ENCODE measurements at regions not wholly inside any gene's neighbourhood (a gene's known extent, or its start where the extent isn't known, plus 50 kb on each side); places are given as distances from the start of the nearest gene placed in this dataset.

DNA sequence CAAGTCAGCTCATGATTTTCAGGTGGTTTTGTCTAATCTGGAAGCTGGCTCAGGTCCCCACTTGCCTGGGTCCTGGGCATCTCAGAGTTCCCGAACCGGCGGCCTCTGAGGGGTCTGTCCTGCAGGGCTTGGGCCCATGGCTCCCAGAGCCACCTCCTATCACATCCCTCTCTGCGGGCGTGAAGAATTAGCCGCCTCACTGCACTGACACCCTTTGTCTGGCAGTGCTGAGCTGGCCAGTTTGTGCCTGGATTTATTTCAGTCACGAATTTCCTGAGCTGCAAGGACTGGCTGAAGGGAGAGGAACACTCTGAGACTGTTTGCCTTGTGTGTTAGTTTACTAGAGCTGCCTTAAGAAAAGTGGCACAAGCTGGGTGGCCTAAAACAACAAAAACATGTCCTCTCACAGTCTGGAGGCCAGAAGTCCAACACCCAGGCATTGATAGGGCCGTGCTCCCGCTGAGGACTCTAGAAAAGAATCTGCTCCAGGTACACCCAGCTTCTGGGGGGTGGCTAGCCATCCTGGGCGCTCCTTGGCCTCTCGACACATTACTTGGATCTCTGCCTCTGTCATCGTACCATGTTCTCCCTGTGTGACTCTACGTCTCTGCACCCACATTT is 217.5 kb upstream of the DYNLRB2 start:
- Mint-ChIP-seq H3K9me3 (peaks cover 3% of the 10 kb centered on the region), H3K27me3 (peaks cover 25% of the 10 kb centered on the region), H3K4me3 (no peak overlapping the region), H3K36me3 (ENCODE audit: low read depth) (no peaks in the 10 kb centered on the region), H3K27ac (no peak overlapping the region), H3K4me1 (no peaks in the 10 kb centered on the region)
- ATAC-seq (replicated peaks): no peak

DNA sequence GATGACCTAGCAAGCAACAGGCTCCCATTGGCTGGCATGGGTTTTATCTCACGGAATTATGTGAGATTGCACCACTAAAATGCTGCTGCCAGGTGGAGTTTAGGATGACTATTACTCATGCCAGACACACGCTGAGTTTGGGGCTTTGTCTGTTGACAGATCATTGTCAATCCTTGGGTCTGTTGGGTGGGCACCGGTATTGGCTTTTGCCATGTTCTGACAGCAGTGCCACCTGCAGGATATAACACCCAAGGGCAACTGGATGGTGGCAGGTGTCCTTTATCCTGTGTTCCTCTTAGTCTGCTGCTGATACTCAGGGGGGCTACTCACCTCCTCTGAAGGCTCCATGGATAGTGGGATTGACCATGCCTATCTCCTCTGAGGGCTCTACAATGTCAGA is 221.6 kb upstream of the DYNLRB2 start:
- Mint-ChIP-seq H3K9me3 (peaks cover 7% of the 10 kb centered on the region), H3K36me3 (ENCODE audit: low read depth) (no peaks in the 10 kb centered on the region), H3K27ac (no peak overlapping the region), H3K4me3 (no peak overlapping the region), H3K4me1 (no peaks in the 10 kb centered on the region), H3K27me3 (peaks cover 37% of the 10 kb centered on the region)
- no peak for ATAC-seq (replicated peaks)

DNA sequence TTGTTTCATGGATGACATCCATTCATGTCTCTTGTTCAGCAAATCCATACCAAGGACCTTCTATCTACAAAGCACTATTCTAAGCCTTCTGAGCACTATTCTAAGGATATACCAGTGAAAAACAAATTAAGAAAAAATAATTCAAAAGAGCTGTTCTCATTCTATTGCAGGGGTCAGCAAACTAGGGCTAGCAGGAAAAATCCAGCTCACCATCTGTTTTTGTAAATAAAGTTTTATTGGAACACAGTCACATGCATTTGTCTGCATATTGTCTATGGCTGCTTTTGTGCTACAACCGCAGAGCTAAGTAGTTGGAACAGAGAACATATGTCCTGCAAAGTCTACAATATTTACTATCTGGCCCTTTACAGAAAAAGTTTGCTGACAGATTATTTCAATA is 222.7 kb upstream of the DYNLRB2 start:
- no peaks in the 10 kb centered on the region for H3K4me1 Mint-ChIP-seq
- H3K4me3 Mint-ChIP-seq: no peak overlapping the region
- H3K9me3 Mint-ChIP-seq: peaks cover 7% of the 10 kb centered on the region
- peaks cover 41% of the 10 kb centered on the region for H3K27me3 Mint-ChIP-seq
- H3K27ac Mint-ChIP-seq: no peak overlapping the region
- no peak for ATAC-seq (replicated peaks)
- H3K36me3 Mint-ChIP-seq (ENCODE audit: low read depth): no peaks in the 10 kb centered on the region

DNA sequence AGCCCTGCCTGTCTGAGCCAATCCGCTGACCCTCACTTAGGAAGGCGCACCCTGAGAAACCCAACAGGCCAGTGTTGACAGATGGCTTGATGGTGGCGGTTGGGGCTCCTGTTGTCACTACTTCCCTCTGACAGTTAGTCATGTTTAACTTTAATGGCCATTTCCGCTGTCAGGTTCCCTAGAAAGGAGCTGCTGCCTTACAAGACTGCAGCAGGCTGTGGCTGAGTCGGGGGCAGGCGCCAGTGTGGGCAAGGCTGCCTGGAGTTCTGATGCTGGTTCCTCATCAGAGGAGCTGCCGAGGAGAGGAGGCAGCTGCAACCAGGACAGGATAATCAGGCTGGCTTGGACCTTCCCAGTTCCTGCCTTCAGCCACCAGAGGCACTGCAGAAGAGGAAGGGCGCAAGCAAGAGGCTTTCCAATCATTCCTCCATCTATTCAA is 223.2 kb upstream of the DYNLRB2 start:
- no peak for ATAC-seq (replicated peaks)
- H3K27ac Mint-ChIP-seq: no peak overlapping the region
- peaks cover 7% of the 10 kb centered on the region for H3K9me3 Mint-ChIP-seq
- H3K4me1 Mint-ChIP-seq: no peaks in the 10 kb centered on the region
- H3K36me3 Mint-ChIP-seq (ENCODE audit: low read depth): no peaks in the 10 kb centered on the region
- H3K27me3 Mint-ChIP-seq: peaks cover 43% of the 10 kb centered on the region
- no peak overlapping the region for H3K4me3 Mint-ChIP-seq

DNA sequence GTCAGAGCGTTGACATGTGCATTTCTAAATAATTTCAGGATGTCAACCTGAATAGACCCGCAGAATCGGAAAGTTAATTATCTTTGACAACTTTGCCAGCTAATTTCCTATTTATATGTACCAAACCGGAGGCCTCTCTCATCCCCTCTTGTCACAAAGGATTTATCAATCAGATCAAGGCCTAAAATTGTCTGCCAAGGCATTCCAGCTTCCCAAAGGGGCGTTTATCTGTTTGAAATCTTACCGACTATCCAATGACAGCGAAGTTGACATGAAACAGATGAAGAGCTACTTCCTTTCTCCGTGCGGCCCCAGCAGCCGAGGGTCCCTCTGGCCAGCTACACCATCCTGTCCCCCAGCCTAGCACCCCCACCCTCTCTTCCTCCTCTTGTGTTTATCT is 223.7 kb upstream of the DYNLRB2 start:
- Mint-ChIP-seq H3K4me3 (no peak overlapping the region), H3K27ac (no peak overlapping the region), H3K36me3 (ENCODE audit: low read depth) (no peaks in the 10 kb centered on the region), H3K27me3 (peaks cover 45% of the 10 kb centered on the region), H3K9me3 (peaks cover 7% of the 10 kb centered on the region), H3K4me1 (no peaks in the 10 kb centered on the region)
- no peak for ATAC-seq (replicated peaks)

DNA sequence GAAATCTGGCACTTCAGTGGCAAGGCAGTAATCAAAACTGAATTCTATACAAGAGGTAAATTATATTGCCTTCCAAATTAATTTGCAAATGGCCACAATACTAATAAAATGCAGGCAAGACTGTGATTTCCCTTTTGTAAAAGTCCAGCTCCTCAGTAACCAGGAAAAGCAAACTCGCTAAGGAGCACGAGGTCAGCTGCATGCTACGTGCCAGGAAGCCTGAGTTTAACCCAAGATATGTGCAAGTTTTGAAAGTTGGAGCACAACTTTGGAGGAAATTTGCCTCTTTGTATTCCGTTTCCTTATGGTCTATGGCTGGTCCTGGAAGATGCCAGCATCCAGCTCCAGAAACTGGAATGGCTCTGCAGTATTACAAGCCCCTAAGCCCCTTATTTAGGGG is 226.8 kb upstream of the DYNLRB2 start:
- no peaks in the 10 kb centered on the region for H3K4me1 Mint-ChIP-seq
- H3K27me3 Mint-ChIP-seq: peaks cover 35% of the 10 kb centered on the region
- H3K9me3 Mint-ChIP-seq: peaks cover 3% of the 10 kb centered on the region
- H3K27ac Mint-ChIP-seq: no peak overlapping the region
- H3K36me3 Mint-ChIP-seq (ENCODE audit: low read depth): no peaks in the 10 kb centered on the region
- ATAC-seq (replicated peaks): no peak
- H3K4me3 Mint-ChIP-seq: no peak overlapping the region

DNA sequence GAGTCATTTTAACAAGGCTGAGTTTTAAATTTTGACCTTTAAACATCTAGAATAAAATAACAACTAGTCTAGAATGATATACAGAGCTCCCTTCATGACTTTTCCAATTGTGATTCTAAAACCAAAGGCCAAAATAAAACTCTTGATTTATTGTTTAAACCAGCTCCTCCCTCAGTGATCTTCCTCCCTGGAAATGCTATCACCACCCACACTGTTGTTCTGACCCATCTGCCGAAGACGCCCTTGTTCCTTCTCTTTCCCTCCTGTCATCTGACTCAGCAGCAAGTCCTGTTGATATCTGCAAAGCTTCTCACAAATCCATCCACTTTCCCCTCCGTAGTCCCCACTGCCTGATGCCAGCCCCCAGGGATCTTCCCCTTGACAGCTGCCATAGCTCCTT is 231.6 kb upstream of the DYNLRB2 start:
- Mint-ChIP-seq H3K9me3 (no peaks in the 10 kb centered on the region), H3K27ac (no peak overlapping the region), H3K4me1 (no peaks in the 10 kb centered on the region), H3K27me3 (peaks cover 27% of the 10 kb centered on the region), H3K36me3 (ENCODE audit: low read depth) (no peaks in the 10 kb centered on the region), H3K4me3 (no peak overlapping the region)
- ATAC-seq (replicated peaks): no peak

DNA sequence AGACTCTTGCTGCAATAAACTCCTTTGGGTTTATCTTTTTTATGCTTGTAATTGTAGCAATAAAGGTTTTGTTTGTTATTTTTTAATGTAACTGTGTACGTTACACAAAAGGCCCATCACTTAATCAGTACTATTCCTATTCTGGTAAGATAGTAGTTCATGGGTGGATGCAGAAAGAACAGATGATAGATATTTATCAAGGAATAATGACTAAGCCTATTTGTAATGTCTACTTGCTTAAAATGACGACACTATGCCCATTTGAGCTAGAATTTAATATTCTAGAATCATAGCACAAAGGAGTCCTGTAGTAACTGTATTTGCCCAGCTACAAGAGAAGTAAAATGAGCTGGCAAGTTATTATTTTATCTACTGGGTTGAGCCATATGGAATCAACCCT is 235.4 kb upstream of the DYNLRB2 start:
- Mint-ChIP-seq H3K27me3 (peaks cover 28% of the 10 kb centered on the region), H3K9me3 (peaks cover 3% of the 10 kb centered on the region), H3K36me3 (ENCODE audit: low read depth) (no peaks in the 10 kb centered on the region), H3K4me1 (no peaks in the 10 kb centered on the region), H3K27ac (no peak overlapping the region), H3K4me3 (no peak overlapping the region)
- no peak for ATAC-seq (replicated peaks)

DNA sequence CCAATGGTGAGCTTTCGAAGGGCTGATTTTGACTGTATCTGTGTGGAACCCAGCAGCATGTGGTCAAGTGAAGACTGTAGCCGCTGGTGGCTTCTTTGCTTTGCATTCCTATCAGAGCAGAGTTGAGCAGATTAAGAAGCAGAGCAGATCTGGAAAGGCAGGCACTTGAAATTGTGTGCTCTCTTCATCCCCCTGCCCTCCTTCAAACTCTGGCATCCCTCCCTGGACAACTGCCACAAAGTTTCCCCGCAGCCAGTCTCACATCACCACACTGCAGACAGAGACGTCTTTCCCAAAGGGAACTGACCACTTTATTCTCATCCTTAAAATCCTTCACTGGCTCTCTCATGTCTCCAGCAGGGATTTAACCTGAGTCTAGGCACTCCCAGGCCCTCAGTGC is 237.1 kb upstream of the DYNLRB2 start:
- Mint-ChIP-seq H3K36me3 (ENCODE audit: low read depth) (no peaks in the 10 kb centered on the region), H3K27me3 (peaks cover 25% of the 10 kb centered on the region), H3K4me3 (no peak overlapping the region), H3K27ac (no peak overlapping the region), H3K9me3 (peaks cover 3% of the 10 kb centered on the region), H3K4me1 (no peaks in the 10 kb centered on the region)
- ATAC-seq (replicated peaks): no peak

DNA sequence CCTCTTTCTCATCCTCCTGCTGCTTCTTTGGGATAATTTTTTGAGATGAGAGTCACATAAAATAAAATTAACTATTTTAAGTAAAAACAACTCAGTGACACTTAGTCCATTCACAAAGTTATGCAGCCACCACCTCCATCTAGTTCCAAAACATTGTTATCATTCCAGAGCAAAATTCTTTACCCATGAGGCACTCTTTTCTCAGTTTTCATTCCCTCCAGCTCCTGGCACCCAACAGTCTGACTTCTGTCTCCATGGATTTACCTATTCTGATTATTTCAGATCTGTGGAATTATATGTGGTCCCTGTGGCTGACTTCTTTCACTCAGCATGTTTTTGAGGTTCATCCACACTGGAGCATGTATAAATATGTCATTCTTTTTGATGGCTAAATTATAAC is 239.9 kb upstream of the DYNLRB2 start:
- Mint-ChIP-seq H3K9me3 (peaks cover 3% of the 10 kb centered on the region), H3K4me3 (no peak overlapping the region), H3K4me1 (no peaks in the 10 kb centered on the region), H3K27me3 (peaks cover 32% of the 10 kb centered on the region), H3K36me3 (ENCODE audit: low read depth) (no peaks in the 10 kb centered on the region), H3K27ac (no peak overlapping the region)
- ATAC-seq (replicated peaks): no peak

DNA sequence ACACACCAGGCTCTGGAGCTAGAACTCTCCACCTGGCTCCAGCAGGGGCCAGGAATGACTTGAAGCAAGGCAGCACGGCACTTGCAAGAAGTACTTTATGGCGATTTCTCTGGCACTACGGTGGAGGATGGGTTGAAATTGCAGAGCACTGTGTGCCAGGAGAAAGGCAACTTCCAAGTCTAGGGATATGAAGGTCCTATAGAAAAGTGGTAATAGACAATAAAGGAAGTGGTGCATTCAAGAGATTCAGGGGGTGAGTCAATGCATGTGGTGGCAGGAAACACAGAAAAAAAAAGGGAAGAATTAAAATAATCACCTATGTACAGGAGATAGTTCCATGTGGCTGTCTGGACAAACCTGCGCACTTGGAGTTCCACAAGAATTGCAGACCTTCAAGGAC is 240.3 kb upstream of the DYNLRB2 start:
- Mint-ChIP-seq H3K9me3 (peaks cover 3% of the 10 kb centered on the region), H3K27me3 (peaks cover 36% of the 10 kb centered on the region), H3K4me1 (no peaks in the 10 kb centered on the region), H3K4me3 (no peak overlapping the region), H3K36me3 (ENCODE audit: low read depth) (no peaks in the 10 kb centered on the region), H3K27ac (no peak overlapping the region)
- no peak for ATAC-seq (replicated peaks)

DNA sequence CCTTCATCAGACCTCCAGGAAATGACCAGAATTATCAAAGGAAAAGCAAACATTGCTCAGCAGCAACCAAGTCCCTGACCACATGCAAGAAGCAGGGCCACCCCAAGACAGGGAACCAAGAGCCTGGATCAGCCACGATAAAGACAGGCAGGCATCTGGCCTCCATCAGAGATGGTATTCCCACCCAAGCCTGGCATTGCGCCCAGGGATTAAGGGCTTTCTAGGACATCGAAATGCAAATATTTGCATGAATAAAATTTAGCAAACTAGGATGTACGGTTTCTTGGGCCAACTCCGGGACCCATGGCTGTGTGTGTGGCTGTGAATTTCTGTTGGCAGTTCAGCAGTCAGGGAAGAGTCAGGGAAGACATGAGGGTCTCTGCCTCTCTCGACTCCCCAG is 241.4 kb upstream of the DYNLRB2 start:
- Mint-ChIP-seq H3K36me3 (ENCODE audit: low read depth) (no peaks in the 10 kb centered on the region), H3K4me3 (no peak overlapping the region), H3K4me1 (no peaks in the 10 kb centered on the region), H3K27ac (no peak overlapping the region), H3K27me3 (peaks cover 30% of the 10 kb centered on the region), H3K9me3 (peaks cover 3% of the 10 kb centered on the region)
- no peak for ATAC-seq (replicated peaks)

DNA sequence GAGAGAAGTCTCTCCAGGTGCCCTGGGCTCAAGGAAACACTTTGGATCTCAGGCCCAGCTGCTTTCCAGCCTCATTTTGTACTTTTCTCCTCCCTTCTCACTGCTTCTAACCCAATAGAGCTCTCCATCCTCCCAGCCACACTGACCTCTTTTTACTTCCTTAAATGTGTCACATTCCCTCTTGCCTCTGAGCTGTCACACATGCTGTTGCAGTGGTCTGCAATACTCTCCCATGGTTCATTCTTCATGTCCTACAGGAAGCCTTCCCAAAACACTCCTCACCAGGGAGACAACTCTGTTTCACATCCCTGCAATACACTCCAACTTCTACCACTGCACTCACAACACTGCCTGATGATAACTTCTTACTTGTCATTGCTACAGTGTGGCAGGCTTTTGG is 242.1 kb upstream of the DYNLRB2 start:
- Mint-ChIP-seq H3K4me1 (no peaks in the 10 kb centered on the region), H3K27ac (no peak overlapping the region), H3K36me3 (ENCODE audit: low read depth) (no peaks in the 10 kb centered on the region), H3K9me3 (peaks cover 3% of the 10 kb centered on the region), H3K4me3 (no peak overlapping the region), H3K27me3 (peaks cover 29% of the 10 kb centered on the region)
- ATAC-seq (replicated peaks): no peak

DNA sequence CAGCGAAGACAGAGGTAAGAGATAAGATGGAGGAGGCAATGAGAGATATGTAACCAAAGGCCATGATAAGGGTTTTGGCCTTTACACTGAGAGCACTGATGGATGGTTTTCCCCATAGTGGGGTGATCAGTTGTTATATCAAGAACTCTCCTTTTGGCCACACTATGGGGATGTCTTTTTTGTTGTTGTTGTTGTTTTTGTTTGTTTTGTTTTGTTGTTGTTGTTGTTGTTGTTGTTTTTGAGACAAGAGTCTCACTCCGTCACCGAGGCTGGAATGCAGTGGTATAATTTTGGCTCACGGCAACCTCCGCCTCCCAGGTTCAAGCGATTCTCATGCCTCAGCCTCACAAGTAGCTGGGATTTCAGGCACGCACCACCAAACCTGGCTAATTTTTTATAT is 244.8 kb upstream of the DYNLRB2 start:
- Mint-ChIP-seq H3K27ac (no peak overlapping the region), H3K27me3 (peaks cover 24% of the 10 kb centered on the region), H3K4me1 (no peaks in the 10 kb centered on the region), H3K9me3 (no peaks in the 10 kb centered on the region), H3K36me3 (ENCODE audit: low read depth) (no peaks in the 10 kb centered on the region), H3K4me3 (no peak overlapping the region)
- ATAC-seq (replicated peaks): no peak

DNA sequence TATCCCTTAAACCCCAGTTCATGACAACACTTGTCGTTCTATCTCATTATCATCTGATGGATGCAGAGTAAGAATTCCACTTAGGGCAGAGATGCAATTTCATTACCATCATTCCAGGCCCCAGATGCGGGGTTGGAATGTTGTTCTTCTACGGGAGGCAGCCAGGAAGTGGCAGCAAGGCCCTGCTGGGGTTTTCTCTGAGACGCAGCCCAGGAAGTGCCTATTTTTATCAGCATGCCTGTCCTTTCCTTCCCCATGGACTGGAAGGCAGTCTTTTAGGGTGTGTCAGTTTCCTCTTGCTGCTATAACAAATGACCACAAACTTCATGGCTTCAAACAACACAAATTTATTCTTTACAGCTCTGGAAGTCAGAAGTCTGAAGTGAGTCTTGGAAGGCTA is 246.6 kb upstream of the DYNLRB2 start:
- no peaks in the 10 kb centered on the region for H3K36me3 Mint-ChIP-seq (ENCODE audit: low read depth)
- H3K27me3 Mint-ChIP-seq: peaks cover 30% of the 10 kb centered on the region
- H3K9me3 Mint-ChIP-seq: no peaks in the 10 kb centered on the region
- H3K27ac Mint-ChIP-seq: no peak overlapping the region
- no peaks in the 10 kb centered on the region for H3K4me1 Mint-ChIP-seq
- no peak for ATAC-seq (replicated peaks)
- H3K4me3 Mint-ChIP-seq: no peak overlapping the region

DNA sequence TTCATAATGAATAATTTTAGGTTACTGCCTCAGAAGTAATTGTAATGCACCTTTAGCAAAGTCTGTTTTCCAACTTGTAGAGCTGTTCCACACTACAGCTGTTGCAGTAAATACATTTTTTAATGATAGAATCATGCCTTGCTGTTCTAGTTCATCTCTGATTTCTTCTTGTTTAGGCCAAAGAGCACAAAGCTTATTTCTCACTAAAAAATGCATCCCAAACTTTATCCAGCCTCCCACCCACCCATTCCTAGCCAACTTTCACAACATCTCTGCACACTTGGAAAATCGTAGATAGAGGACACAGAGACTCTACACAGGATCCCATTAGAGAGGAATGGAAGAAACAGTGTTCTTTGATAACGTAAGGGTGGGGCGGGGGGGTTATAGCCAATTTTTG is 252.2 kb upstream of the DYNLRB2 start:
- no peak overlapping the region for H3K4me3 Mint-ChIP-seq
- H3K4me1 Mint-ChIP-seq: no peaks in the 10 kb centered on the region
- ATAC-seq (replicated peaks): no peak
- no peaks in the 10 kb centered on the region for H3K9me3 Mint-ChIP-seq
- no peaks in the 10 kb centered on the region for H3K36me3 Mint-ChIP-seq (ENCODE audit: low read depth)
- H3K27ac Mint-ChIP-seq: no peak overlapping the region
- peaks cover 19% of the 10 kb centered on the region for H3K27me3 Mint-ChIP-seq
